ENCODE measurements at regions not wholly inside any gene's neighbourhood (a gene's known extent, or its start where the extent isn't known, plus 50 kb on each side); places are given as distances from the start of the nearest gene placed in this dataset.

DNA sequence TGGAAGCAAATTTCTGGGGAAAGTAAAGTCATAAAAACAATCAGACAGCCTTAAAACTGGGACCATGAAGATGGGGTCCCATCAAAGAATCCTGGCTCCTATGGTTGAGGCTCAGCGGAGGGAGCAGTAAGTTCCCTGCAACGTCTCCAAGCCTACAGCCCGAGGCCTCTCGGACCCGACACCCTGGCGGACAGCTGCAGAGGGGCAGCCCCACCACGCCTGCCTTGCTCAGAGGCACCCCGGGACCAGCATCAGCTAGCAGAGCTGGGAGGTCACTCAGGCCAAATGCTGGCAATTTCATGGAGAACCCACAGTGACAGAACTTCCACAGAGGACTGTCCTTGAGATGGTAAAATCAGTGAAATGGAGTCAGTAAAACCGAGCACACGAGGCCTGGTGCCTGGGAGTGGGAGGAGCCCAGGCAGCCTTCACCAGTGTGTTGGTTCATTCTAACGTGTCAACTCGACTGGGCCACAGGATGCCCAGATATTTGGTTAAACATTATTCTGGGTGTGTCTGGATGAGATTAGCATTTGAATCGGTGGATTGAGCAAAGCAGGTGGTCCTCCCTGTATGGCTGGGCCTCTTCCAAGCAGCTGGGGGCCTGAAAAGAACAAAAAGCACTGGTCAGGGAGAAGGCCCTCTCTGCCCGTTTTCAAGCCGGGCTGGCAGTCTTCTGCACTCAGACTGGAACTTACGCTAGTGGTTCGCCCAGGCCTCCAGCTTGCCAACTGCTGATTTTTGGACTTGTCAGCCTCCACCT is 96.2 kb upstream of the INSIG1 start:
- no peak for DNase-seq
- Histone ChIP-seq H3K36me3 (no peaks in the 10 kb centered on the region), H3K9me3 (peaks cover 0 to 7% (median 7%) of the 10 kb centered on the region in 3 donors), H3K27me3 (peaks cover 0 to 42% (median 0%) of the 10 kb centered on the region in 4 donors), H3K27ac (no peak overlapping the region), H3K4me1 (peaks cover 0 to 3% (median 0%) of the 10 kb centered on the region in 3 donors), H3K4me3 (no peak overlapping the region)
- intact Hi-C loops (cut with DNase I): no loop called here
- WGBS, 2 donors: 79 to 87% methylated on average over 11 to 15 of the region's 17 CpGs
- no peak for TF ChIP-seq POLR2A (IDR thresholded peaks at IDR 0.05)
- TF ChIP-seq, protein P1, sequence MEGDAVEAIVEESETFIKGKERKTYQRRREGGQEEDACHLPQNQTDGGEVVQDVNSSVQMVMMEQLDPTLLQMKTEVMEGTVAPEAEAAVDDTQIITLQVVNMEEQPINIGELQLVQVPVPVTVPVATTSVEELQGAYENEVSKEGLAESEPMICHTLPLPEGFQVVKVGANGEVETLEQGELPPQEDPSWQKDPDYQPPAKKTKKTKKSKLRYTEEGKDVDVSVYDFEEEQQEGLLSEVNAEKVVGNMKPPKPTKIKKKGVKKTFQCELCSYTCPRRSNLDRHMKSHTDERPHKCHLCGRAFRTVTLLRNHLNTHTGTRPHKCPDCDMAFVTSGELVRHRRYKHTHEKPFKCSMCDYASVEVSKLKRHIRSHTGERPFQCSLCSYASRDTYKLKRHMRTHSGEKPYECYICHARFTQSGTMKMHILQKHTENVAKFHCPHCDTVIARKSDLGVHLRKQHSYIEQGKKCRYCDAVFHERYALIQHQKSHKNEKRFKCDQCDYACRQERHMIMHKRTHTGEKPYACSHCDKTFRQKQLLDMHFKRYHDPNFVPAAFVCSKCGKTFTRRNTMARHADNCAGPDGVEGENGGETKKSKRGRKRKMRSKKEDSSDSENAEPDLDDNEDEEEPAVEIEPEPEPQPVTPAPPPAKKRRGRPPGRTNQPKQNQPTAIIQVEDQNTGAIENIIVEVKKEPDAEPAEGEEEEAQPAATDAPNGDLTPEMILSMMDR (IDR thresholded peaks at IDR 0.05): no peak

DNA sequence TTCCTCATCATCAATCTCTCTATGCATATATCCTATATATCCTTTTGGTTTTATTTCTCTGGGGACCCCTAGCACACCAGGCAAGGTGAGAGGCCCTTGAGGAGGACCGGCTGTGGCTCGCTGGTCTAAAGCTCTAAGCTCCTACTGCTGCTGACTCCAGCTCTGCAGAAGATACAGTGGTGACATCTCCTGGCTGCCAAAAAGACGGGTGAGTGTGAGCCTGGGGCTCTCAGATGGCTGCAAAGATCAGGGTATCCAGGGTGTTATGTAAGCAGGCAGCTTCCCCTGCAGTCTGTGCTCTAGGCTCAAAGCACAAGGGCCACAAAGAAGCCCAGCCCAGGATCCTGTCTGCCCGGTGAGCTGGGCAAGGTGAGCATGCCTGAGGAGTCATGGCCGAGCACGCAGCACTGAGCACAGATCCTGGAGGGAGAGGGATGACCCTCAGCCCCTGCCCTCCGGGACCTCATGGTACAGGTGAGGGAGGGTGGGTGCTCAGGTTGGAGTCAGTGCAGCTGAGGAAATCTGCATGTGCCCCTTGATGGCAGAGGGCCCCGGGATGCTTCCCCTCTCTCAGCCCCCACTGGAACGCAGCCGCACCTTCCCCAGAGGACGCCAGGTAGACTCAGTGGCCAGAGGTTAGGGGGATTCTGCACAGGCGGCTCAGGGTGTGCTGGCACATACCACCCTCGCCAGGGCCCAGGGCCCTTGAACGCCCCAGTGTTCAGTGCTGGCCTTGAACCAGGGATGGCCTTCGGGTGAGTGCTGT is 95.4 kb upstream of the INSIG1 start:
- Histone ChIP-seq H3K4me3 (no peak overlapping the region), H3K27me3 (peaks cover 0 to 36% (median 0%) of the 10 kb centered on the region in 4 donors), H3K4me1 (peaks cover 0 to 3% (median 0%) of the 10 kb centered on the region in 3 donors), H3K27ac (no peak overlapping the region), H3K36me3 (no peaks in the 10 kb centered on the region), H3K9me3 (no peaks in the 10 kb centered on the region)
- intact Hi-C loops (cut with DNase I): no loop called here
- TF ChIP-seq, protein P1 (IDR thresholded peaks at IDR 0.05): no peak
- TF ChIP-seq POLR2A (IDR thresholded peaks at IDR 0.05): no peak
- no peak for DNase-seq
- WGBS, 2 donors: 89% methylated on average over 3 to 7 of the region's 15 CpGs

DNA sequence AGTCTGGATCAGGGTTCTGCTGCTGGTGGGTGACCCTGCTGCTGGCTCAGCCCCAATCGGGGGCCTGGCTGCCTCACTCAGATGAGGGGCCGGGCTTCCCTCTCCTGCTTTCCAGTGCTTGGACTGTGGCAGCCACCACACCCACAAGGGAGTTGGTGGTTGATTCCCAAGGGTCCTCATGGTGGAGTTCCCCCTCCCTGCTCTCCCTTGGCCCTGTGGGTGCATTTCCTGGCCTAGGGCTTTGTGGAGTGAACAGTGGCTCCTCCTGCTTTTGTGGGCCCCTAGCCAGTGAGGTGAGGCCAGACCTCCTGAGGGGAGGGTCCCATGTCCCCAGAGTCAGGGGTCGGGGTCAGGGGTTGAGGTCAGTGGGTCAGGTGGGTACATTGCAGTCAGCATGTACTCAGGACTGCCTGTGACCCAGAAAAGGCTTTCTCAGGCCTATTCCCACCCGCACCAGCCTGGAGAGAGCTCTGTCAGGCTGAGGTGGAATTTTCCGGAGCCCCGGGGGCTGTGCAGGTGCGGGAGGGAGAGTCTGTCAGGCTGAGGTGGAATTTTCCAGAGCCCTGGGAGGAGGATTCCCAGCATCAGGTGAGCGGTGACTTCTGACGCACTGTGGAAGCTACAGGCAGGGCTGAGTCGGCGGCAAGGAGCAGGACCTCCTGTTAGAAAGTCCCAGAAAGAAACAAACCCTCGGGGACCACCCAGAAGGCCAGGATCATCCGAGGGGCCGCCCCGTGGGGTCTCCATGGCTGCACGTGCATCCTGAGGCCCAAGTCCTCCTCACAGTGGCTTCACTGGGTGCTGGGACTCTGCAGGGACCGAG is 94.4 kb upstream of the INSIG1 start:
- 63 to 74% methylated on average over 8 to 11 of the region's 17 CpGs for WGBS, 2 donors
- intact Hi-C loops (cut with DNase I): no loop called here
- H3K9me3 ChIP-seq: no peaks in the 10 kb centered on the region
- TF ChIP-seq POLR2A (IDR thresholded peaks at IDR 0.05): no peak
- TF ChIP-seq, protein P1 (IDR thresholded peaks at IDR 0.05): no peak
- H3K36me3 ChIP-seq: no peaks in the 10 kb centered on the region
- peaks cover 0 to 3% (median 0%) of the 10 kb centered on the region in 3 donors for H3K4me1 ChIP-seq
- H3K27me3 ChIP-seq: peaks cover 0 to 36% (median 0%) of the 10 kb centered on the region in 4 donors
- H3K27ac ChIP-seq: no peak overlapping the region
- H3K4me3 ChIP-seq: no peak overlapping the region
- no peak for DNase-seq

DNA sequence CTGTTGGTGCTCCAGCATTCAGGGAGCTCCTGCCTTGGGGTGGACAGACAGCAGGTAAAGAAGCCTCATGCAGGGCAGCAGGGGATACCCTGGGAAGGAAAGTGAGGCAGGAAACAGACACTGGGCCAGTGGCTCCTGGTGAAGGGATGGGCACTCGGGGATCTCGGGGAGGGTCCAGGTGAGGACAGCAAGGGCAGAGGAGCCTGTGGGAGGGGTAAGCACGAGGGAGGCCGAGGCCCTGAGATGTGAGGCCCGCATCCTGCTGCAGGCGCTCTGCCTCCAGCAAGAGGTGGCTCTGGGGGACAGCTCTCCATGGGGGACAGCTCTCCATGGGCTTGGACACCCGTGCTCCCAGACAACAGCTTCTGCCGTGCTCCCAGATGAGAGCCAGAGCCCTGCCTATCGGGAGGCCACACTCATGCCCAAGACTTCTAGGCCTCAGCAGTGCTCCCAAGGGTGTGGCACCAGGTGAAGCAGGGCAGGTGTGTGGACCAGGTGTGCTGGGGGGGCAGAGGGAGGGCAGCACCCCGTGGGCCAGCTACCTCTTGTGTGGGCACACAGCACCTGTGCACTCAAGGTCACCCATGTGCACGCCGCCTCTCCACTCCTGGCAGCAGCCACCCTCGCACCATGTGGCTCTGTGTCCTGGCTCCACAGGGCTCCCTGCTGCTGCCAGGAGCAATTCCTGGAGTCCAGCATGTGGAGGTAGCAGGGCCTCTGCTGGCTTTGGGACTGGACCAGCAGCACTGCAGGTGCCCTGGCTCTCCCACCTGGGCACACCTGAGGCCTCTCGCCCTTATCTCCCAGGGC is 93.6 kb upstream of the INSIG1 start:
- H3K27ac ChIP-seq: no peak overlapping the region
- intact Hi-C loops (cut with DNase I): no loop called here
- no peak for DNase-seq
- H3K36me3 ChIP-seq: no peaks in the 10 kb centered on the region
- TF ChIP-seq, protein P1 (IDR thresholded peaks at IDR 0.05): no peak
- no peak for TF ChIP-seq POLR2A (IDR thresholded peaks at IDR 0.05)
- H3K9me3 ChIP-seq: no peaks in the 10 kb centered on the region
- H3K4me3 ChIP-seq: no peak overlapping the region
- 86 to 94% methylated on average over 7 to 8 of the region's 14 CpGs for WGBS, 2 donors
- peaks cover 0 to 39% (median 0%) of the 10 kb centered on the region in 4 donors for H3K27me3 ChIP-seq
- H3K4me1 ChIP-seq: peaks cover 0 to 3% (median 0%) of the 10 kb centered on the region in 3 donors

Measured in esophagus squamous epithelium (tissue), 5 donors.